ENCODE measurements at regions not wholly inside any gene's neighbourhood (a gene's known extent, or its start where the extent isn't known, plus 50 kb on each side); places are given as distances from the start of the nearest gene placed in this dataset.
"Not testable (repeated sequence)": the region's sequence is repeated elsewhere in the genome, so short reads cannot be mapped to it uniquely, and the experiment has no call there.

DNA sequence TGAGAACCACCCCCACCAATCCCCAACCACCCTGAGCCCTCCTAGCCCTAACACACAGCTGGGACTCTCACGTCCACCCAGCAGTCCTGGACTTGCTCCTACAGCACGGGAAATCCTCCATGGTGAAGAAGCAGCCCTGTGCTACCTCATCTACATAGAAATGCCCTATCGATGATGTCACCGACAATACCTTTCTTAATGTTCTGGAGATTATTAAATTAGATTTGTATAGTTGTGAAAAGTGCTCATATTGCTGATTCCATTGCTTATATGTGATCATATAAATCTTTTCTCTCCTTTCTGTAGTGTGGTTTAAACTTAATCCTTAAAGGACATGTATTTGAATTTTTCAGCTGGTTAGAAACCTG is 97.1 kb downstream of the PPIAL4G start:
- not testable (repeated sequence) for DNase-seq (ENCODE audit: low spot score)

DNA sequence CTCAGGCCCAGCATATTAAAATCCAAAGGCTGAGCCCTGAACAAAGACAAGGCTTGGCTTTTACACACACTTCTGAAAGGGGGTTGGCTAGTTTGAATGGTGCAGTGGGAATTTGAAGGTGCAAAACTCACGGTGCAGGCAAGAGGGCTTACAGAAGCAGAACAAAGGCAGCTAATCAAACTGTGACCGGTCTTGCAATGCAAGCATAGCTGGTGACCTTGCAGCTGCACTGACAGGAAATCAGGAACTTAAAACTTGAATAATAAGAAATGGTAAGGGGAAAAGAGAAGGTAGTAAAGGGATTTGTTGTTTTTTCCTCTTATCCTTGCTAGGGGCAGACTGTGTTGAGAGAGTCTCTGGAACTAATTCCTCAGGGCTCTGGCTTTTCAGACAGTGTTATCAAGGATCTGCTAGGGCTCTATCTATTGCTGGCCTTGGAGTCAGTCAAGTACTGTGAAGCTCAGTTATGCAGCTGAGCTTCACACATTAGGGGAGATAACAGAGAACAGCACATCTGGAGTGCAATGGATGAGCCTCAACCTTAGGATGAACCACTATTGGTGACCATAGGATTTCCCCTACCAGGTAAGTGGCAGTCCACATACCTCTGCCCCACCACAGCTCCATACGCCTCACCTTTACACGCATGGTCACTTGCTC is 97.6 kb downstream of the PPIAL4G start:
- DNase-seq (ENCODE audit: low spot score), result no peak

DNA sequence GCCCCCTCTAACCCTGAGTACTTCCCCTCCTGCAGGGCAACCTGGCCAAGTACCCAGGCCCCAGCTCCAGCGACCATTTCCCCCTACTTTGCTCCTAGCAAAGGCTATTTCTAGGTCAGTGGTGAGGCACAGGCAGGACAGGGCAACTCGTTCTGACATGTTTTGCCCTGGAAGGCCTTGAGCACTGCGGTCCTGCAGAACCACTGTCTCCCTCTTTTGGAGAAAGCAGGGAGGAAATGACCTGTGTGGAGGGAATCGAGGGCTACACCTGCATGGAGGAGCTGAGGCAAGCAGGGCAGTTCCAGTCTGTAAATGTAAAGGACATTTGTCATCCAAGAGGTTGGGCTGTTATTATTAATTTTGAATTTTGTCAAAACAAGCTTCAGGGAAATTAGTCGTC is 99.1 kb downstream of the PPIAL4G start:
- no peak for DNase-seq (ENCODE audit: low spot score)

DNA sequence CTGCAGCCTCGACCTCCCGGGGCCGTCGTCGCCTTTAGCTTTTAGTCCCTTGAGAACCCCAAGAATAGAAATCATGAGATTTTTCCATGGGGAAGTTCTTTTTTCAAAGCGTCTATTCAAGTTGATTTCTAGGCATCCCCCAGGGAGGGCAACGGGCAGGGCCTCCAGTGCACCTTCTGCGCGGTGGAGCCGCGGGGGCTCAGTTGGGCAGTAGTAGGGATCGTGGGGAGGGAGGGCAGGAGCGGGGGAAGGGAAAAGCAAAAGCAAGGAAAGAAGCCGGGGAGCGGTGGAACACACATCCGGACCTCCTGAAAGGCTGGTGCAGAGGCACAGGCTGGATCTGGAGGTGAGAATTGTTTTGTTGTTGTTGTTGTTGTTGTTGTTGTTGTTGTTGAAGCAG is 103.4 kb downstream of the PPIAL4G start:
- no peak for DNase-seq (ENCODE audit: low spot score)

DNA sequence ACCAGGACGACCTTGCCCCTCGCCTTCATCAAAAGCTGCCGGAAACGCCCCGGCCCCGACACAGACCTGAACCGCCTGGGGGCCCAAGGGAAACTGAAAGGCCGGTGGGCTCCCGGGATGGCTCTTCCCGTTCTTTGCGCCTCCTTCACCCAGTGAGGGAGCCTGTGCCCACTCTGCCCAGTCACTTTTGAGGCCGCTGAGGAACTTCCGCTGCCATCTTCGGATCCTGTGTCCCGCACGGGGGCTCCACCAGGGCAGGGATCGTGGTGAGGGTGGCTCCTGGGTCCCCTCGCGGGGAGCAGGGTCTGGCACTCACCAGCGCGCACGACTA is 104.0 kb downstream of the PPIAL4G start:
- no peak for DNase-seq (ENCODE audit: low spot score)

DNA sequence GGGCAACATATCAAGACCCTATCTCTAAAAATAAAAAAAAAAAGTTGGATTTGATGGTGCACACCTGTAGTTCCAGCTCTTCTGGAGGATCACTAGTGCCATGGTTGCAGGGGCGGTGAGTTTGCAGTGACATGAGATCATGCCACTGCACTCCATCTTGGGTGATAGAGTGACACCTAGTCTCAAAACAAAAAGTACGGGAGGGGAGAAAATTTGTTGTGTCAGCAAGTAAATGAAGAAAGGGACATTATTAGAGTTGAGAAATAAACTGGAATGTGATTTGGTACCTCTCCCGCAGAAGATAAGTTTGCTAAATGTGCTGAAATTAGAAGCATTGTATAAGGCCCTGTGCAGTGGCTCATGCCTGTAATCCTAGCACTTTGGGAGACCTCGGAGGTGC is 105.1 kb downstream of the PPIAL4G start:
- DNase-seq (ENCODE audit: low spot score), result not testable (repeated sequence)

DNA sequence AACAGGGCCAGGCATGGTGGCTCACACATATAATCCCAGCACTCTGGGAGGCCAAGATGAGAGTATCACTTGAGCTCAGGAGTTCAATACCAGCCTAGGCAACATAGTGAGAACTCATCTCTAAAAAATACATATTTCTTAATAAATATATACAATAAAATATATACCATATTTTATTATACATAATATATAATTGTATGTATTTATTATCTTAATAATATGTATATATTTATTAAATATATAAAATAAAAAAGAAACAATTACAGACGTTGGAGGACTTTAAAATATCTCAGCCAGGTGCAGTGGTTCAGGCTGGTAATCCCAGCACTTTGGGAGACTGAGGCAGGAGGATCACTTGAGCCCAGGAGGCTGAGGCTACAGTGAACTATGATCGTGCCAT is 106.1 kb downstream of the PPIAL4G start:
- DNase-seq (ENCODE audit: low spot score), result not testable (repeated sequence)

DNA sequence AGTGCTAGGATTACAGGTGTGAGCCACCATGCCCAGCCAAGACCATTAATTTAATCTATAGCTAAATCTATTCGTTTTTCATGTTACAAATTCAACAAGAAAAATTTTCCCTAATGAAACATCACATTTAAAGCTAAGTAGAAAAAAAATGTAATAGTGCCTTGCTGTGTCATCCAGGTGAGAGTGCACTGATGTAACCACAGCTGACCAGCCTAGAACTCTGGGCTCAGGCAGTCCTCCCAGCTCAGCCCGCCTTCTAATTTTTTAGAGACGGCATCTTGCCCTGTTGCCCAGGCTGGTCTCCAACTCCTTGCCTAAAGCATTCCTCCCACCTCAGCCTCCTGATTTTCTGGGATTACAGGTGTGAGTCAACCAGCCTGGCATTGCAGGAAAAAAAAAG is 109.0 kb downstream of the PPIAL4G start:
- no peak for DNase-seq (ENCODE audit: low spot score)

DNA sequence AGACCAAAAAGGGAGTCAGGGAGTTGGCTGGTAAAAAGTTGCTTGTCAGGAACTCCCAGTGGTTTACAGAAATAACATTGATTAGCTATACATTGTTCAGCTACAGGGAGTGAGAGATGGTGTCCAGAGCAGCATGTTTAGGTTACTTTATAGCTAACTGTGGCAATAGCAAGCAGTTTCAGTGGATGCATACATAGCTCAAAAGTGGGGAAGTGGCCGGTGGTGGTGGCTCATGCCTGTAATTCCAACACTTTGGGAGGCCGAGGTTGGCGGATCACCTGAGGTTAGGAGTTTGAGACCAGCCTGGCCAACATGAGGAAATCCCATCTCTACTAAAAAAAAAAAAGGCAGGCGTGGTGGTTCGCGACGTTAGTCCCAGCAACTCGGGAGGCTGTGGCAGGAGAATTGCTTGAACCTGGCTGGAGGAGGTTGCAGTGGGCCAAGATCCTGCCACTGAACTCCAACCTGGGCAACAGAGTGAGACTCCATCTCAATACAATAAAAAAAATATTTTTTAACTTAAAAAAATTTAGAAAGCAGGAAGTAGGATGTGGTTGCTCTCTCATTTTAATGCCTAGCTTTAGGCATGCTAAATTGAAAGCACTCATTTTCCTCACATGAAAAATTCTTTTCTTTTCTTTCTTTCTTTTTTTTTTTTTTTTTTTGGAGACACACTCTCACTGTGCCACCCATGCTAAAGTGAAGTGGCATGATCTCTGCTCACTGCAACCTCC is 109.7 kb downstream of the PPIAL4G start:
- no peak for DNase-seq (ENCODE audit: low spot score)

DNA sequence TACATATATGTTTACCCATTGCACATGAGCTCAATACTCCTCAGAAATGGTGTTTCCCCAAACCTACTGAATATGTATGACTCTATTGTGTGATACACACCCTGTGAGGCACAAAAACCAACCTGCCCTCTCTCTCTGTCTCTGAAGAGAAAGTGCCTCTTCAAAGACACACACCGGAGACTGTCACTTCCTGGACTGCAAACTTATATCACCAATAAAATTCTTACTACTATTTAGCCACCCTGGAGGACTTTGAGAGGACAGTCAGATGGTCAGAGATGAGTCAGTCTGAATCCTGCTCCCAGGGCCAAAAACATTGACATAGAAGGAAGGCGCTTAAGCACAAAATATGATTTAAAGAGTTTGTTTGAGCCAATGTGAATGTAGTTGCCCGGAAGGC is 110.4 kb downstream of the PPIAL4G start:
- DNase-seq (ENCODE audit: low spot score), result peak; percentile 24

DNA sequence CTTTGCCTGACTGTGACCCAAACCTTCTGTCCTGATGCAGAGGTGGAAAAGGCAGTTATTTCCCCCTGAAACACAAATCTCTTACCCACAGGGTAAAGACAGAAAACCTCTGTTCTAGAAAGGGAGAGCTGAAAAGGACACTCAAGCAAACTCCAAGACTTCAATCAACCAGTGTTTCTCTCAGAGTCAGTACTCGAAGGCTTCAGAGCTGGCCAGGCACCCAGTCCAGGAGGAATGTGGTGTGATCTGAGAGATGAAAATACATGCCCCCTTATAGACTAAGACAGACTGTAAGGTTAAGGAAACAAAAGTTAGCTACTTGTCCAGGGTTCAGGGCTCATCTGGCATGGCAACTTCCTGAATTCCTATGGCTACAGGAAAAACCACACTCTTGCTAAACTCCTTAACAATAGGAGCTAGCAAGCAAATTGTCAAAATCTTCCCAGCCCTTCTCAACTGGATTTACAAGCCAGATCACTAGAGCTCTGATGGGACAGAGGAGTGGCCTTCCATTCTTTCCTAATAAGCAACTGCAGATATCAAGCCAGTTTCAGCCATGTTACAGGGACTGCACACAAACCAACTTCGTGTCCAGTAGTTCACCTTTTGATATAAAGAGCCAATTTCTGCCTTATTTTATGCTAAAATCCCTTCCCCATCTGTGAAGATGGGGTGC is 110.9 kb downstream of the PPIAL4G start:
- DNase-seq (ENCODE audit: low spot score), result not testable (repeated sequence)

DNA sequence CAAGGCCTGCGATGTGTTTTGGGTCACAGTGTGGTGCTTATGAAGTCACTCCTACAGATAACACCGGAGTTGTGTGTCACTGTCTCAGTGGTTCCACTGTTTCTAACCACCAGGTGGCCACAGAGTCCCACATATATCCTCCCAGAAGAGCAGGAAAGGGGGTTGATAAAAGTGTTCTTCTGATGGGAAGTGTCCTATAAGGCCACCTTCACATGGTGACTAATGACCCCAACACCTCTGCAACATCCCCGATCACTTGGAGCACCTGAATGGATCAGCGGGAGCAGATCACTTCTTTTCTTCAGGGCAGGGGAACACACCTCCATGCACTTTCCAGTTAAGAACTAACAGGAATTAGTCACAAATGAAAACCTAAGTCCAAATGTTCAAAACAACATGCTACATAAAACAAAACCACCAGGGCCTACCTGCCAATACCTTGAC is 111.5 kb downstream of the PPIAL4G start:
- peak; percentile 82 for DNase-seq (ENCODE audit: low spot score)

DNA sequence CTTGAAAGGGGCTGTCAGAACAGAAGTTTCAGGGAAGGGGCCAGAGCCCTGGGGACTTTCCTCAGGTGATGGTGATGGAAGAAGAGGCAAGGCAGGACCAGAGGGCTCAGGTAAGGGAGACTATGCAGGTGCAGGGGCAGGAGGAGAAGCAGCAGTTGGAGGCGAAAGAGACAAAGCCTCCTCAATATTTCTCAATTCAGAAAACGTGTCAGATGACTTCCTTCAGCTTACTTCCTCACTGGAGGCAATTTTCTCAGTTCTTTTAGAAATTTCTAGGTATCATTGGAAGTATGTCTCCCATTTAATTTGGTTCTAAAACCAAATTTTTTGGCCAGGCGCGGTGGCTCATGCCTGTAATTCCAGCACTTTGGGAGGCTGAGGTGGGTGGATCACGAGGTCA is 112.4 kb downstream of the PPIAL4G start:
- not testable (repeated sequence) for DNase-seq (ENCODE audit: low spot score)

DNA sequence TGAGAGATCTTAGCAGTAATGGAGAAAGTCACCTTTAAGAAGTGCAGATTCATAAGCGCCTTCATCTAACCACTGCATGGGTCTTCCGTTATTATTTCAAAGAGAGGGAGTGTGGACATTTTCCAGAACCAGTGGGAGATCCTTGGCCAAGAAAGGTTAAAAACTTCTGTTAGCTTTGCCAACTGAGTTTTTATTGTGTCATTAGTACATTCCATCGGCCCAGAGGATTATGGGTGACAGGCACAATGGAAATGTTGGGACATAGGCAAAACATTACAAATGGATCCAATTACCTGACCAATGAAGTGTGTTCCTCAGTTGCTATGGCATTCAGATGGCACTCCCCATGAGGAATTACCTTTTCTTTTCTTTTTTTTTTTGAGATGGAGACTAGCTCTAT is 115.5 kb downstream of the PPIAL4G start:
- no peak for DNase-seq (ENCODE audit: low spot score)

DNA sequence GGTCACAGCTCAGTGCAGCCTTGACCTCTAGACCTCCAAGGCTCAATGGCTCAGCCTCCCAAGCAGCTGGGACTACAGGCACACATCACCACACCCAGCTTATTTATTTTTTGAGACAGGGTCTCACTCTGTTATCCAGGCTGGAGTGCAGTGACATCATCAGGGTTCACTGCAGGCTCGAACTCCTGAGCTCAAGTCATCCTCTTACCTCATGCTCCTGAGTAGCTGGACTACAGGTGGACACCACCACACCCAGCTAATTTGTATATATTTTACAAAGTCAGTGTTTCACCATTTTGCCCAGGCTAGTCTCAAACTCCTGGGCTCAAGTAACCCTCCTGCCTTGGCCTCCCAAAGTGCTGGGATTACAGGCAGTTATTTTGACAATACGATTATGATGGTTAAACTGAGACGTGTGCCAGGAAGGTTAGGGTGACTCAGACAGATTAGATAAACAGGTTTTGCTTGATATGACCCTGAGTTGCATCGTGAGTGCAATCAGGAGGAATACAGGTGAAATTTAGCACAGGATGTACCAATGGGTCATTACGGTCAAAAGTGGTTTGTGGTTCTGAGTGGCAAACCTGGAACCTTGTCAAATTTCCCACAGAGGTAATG is 116.9 kb downstream of the PPIAL4G start:
- not testable (repeated sequence) for DNase-seq (ENCODE audit: low spot score)

DNA sequence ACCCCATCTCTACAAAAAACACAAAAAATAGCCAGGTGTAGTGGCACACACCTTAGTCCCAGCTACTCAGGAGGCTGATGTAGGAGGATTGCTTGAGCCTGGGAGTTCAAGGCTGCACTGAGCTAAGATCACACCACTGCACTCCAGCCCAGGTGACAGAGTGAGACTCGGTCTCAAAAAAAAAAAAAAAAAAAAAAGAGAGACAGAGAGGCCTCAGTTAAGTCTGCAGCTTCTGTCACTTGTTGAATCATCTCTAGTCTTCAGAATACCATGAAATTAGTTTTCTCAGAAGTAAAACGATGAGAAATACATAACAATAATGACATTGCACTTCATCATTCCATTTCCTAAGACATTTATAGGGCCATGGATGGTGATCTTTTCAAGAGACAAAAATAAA is 118.0 kb downstream of the PPIAL4G start:
- not testable (repeated sequence) for DNase-seq (ENCODE audit: low spot score)

DNA sequence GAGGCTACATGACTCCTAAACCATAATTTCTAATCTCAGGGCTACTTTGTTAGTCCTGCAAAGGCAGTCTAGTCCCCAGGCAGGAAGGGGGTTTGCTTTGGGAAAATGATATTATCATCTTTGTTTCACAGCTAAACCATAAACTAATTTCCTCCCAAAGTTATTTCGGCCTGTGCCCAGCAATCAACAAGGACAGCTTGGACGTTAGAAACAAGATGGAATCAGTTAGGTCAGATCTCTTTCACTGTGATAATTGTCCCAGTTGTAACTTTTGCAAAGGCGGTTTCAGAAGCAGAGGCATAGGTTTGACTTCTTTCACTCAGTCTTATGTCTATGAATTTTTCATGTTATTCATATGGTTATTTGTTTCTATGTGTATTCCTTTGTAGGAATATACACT is 119.1 kb downstream of the PPIAL4G start:
- not testable (repeated sequence) for DNase-seq (ENCODE audit: low spot score)

DNA sequence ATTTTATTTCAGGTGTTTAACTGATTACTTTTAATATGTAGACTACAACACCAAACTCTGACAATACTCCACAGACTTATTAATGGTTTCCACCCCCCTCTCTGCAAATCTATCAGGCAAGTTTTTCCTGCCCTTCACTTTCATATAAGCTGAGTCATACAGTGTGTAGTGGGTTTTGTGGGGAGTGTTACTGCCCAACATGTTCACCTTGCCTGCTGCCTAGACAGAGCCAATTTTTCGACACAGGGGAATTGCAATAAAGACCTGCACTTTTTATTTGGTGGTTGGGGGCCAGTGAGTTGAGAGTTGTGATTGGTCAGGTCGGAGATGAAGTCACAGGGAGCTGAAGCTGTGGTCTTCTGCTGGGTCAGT is 119.7 kb downstream of the PPIAL4G start:
- DNase-seq (ENCODE audit: low spot score), result no peak

DNA sequence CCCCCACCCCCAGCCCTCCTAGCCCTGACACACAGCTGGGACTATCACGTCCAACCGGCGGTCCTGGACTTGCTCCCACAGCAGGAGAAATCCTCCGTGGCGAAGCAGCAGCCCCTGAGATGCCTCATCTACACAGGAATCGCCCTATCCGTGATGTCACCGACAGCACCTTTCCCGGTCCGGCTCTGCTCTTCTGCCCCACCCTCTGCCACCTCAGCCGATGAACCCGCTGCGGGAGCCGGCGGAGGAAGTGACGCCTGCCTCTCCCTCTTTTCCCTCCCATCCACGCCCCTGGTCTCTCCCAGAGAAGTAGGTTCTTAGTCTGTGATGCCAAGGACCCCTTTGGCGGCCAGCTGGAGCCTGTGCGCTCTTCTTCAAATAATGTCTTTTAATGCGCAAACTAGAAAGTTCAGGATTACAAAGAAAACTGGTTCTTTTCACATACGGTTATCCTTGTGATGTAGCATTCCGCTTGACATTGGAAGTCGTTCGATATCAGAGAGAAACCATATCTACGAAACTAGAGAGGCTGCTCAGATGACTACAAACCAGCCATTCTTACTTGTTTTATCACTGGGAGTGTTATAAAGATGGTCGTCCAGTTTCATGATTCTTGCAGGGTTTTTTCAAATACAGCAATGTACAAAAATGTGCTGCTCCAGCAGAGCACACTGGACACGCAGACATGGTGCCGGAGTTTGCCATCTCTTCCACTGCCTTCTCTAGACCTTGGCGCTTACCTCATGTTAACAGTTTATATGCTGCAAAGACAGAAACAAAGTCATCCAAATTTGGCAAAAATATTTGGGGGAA is 120.3 kb downstream of the PPIAL4G start:
- DNase-seq (ENCODE audit: low spot score), result no peak

DNA sequence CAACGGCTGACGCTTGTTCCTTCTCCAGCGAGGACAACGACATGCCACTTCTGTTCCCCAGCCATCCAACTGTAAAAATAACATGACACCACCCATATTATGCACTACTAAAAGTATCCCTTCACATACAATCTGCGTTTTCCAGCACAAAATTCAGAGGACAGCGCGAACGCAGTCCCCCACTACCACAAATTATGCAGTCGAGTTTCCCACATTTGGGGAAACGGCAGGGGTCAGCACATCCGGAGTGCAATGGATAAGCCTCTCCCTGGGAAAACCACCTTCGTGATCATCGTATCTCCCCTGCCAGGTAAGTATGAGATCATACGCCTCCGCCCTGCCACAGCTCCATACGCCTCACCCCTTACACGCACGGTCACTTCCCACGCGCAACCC is 120.9 kb downstream of the PPIAL4G start:
- no peak for DNase-seq (ENCODE audit: low spot score)

DNA sequence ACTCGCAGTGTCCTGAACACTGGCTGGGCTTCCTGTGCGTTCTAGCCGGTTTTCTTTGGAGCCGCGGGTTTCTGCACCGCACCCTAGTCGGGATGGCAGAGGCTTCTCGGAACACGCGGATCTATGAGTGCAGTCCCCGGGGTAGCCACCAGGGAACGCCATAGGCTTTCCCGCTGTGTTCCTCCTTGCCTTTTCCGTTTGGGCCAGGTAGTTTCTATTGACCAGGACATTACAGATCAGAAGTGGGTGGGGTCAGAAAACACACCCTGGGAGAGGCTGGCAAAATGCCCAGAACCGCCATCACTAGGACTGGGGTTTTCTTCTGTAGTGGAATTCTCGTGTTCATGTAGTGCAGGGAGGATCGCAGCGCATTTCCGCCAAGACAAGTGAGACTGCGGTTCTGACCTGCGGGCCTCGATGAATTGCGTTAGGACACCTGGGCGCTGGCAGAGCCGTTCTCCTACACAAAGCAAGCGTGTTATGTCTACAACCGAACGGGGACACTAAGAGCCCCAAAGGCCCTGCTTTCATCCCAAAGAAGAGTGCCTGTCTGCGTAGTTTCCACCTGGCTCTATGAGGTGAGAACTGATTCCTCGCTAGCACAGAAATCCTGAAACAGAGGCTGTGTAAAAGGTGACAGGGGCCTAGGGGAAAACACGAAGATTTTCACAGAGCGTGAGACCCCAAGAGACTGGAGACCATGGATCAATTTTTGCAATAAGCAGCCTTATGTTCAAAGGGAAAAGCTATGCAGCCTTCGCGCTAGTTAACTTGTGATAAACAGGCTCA is 121.5 kb downstream of the PPIAL4G start:
- not testable (repeated sequence) for DNase-seq (ENCODE audit: low spot score)

Data from AG08395 (cell line).